ENCODE measurements at regions not wholly inside any gene's neighbourhood (a gene's known extent, or its start where the extent isn't known, plus 50 kb on each side); places are given as distances from the start of the nearest gene placed in this dataset.

GRCh38 chr1:234920843-234921140, 207.8 kb downstream of the TOMM20 start:
- TF ChIP-seq CTCF (IDR thresholded peaks at IDR 0.05) (no peak), EZH2 (IDR thresholded peaks at IDR 0.05; ENCODE audit: borderline replicate concordance, insufficient read depth, low read depth, low read length, poor library complexity, severe bottlenecking) (no peak)
